CD14-positive monocyte (primary cell): ENCODE measurements at regions not wholly inside any gene's neighbourhood (a gene's known extent, or its start where the extent isn't known, plus 50 kb on each side); places are given as distances from the start of the nearest gene placed in this dataset.

Source experiments
- DNase-seq, 3 donors: peaks; one replicate each; pipeline ENCODE4 v3.0.0-alpha.2; 2011 to 2022
- H2AFZ ChIP-seq: 2 replicates; pipeline ENCODE4 v1.6.0; 2012; ENCODE audit warnings: mild to moderate bottlenecking, low read depth, low read length, inconsistent platforms; ENCODE audit not compliant: insufficient read depth, poor library complexity, severe bottlenecking
- H3K27ac ChIP-seq, 2 donors: 1 replicate in 1 of 2; 2 replicates in 1 of 2; pipeline ENCODE4 v1.5.1; 2012 to 2013; ENCODE audit warnings: low read length in 2 of 2, control low read depth in 1 of 2, inconsistent platforms in 1 of 2, low read depth in 1 of 2, mild to moderate bottlenecking in 1 of 2
- H3K27me3 ChIP-seq, 2 donors: one replicate each; pipeline versions ENCODE4 v1.6.0 to v1.6.1; 2011 to 2013; ENCODE audit warnings: low read length in 2 of 2; ENCODE audit not compliant: control insufficient read depth in 2 of 2, insufficient read depth in 2 of 2
- H3K36me3 ChIP-seq, 2 donors: replicated peaks in 1 of 2; 1 replicate in 1 of 2; 2 replicates in 1 of 2; pipeline versions ENCODE4 v1.5.1 to v1.6.1; 2012 to 2013; ENCODE audit warnings: low read length in 2 of 2, control low read depth in 1 of 2, inconsistent platforms in 1 of 2, mild to moderate bottlenecking in 1 of 2; ENCODE audit not compliant: insufficient read depth in 2 of 2, control insufficient read depth in 1 of 2
- H3K4me1 ChIP-seq, 2 donors: 1 replicate in 1 of 2; 2 replicates in 1 of 2; pipeline versions ENCODE4 v1.5.1 to v1.6.1; 2012 to 2013; ENCODE audit warnings: low read length in 2 of 2, control low read depth in 1 of 2, inconsistent platforms in 1 of 2, mild to moderate bottlenecking in 1 of 2, moderate library complexity in 1 of 2; ENCODE audit not compliant: insufficient read depth in 2 of 2, control insufficient read depth in 1 of 2
- H3K4me2 ChIP-seq: replicated peaks from 2 replicates; pipeline ENCODE3; 2012; ENCODE audit warnings: low read length, moderate library complexity, mild to moderate bottlenecking; ENCODE audit not compliant: poor library complexity, severe bottlenecking; ENCODE audit errors: extremely low read depth
- H3K4me3 ChIP-seq, 3 experiments: fragments of 200-600 bp in 1 of 3; sonication (generic) in 1 of 3; replicated peaks in 1 of 3; 1 replicate in 2 of 3; 2 replicates in 1 of 3; pipeline ENCODE4 v1.5.1; 2011 to 2013; ENCODE audit warnings: low read length in 3 of 3, mild to moderate bottlenecking in 3 of 3, control low read depth in 2 of 3, low read depth in 2 of 3, inconsistent platforms in 1 of 3, moderate library complexity in 1 of 3
- H3K79me2 ChIP-seq: 2 replicates; pipeline ENCODE4 v1.6.0; 2012; ENCODE audit warnings: mild to moderate bottlenecking, control low read depth, inconsistent platforms, low read length, moderate library complexity; ENCODE audit not compliant: insufficient read depth
- H3K9ac ChIP-seq: 2 replicates; pipeline ENCODE4 v1.6.0; 2017; ENCODE audit warnings: low read length, mild to moderate bottlenecking; ENCODE audit not compliant: insufficient read depth, poor library complexity, severe bottlenecking
- H3K9me3 ChIP-seq, 2 donors: replicated peaks in 1 of 2; 1 replicate in 1 of 2; 2 replicates in 1 of 2; pipeline versions ENCODE4 v1.5.1 to v1.6.1; 2012 to 2013; ENCODE audit warnings: low read length in 2 of 2, control low read depth in 1 of 2; ENCODE audit not compliant: control insufficient read depth in 1 of 2, insufficient read depth in 1 of 2
- H4K20me1 ChIP-seq: 2 replicates; pipeline ENCODE4 v1.6.0; 2012; ENCODE audit warnings: mild to moderate bottlenecking, low read length, control low read depth, moderate library complexity; ENCODE audit not compliant: insufficient read depth
- H3K27ac Mint-ChIP-seq, 7 donors: one replicate each; pipeline ENCODE4 v1.8.0; 2020; ENCODE audit warnings: mild to moderate bottlenecking in 7 of 7, mixed read lengths in 7 of 7, moderate library complexity in 6 of 7, inconsistent platforms in 2 of 7
- H3K27me3 Mint-ChIP-seq, 3 donors: one replicate each; pipeline ENCODE4 v1.8.0; 2021 to 2022; ENCODE audit warnings: low read depth in 3 of 3, mild to moderate bottlenecking in 3 of 3, mixed read lengths in 3 of 3, moderate library complexity in 3 of 3, inconsistent platforms in 1 of 3
- H3K36me3 Mint-ChIP-seq, 2 donors: one replicate each; pipeline ENCODE4 v1.8.0; 2020; ENCODE audit warnings: mixed read lengths in 2 of 2, inconsistent platforms in 1 of 2, mild to moderate bottlenecking in 1 of 2
- H3K4me1 Mint-ChIP-seq: one replicate; pipeline ENCODE4 v1.8.0; 2020; ENCODE audit warnings: mild to moderate bottlenecking, mixed read lengths
- H3K4me3 Mint-ChIP-seq, 2 donors: one replicate each; pipeline ENCODE4 v1.8.0; 2020; ENCODE audit warnings: mild to moderate bottlenecking in 2 of 2, mixed read lengths in 2 of 2, moderate library complexity in 1 of 2
- H3K9me3 Mint-ChIP-seq, 7 donors: one replicate each; pipeline ENCODE4 v1.8.0; 2020 to 2022; ENCODE audit warnings: mixed read lengths in 7 of 7, mild to moderate bottlenecking in 6 of 7, moderate library complexity in 6 of 7, inconsistent platforms in 2 of 7
- CTCF ChIP-seq: fragments of 200-600 bp; IDR thresholded peaks from one replicate; pipeline ENCODE4 v1.8.0; 2022; ENCODE audit warnings: antibody characterized with exemption, mild to moderate bottlenecking
- WGBS: methylation state at CpG from one replicate; pipeline ENCODE4 v1.1.5; 2013; ENCODE audit warnings: missing lambda C conversion rate; ENCODE audit not compliant: insufficient coverage; 5-methylcytosine and 5-hydroxymethylcytosine counted together
- intact Hi-C, 2 donors: fragments of 100-400 bp; cut with micrococcal nuclease; formaldehyde crosslinking; loops; one replicate each; pipeline versions ENCODE4 v1.15.0 to v1.15.1; 2023

GRCh38 chr16:65543781-65544740 lies 422.2 kb upstream of the CDH11 start:
- H3K9me3 ChIP-seq, result no peaks in the 10 kb centered on the region
- H3K36me3 Mint-ChIP-seq, result no peaks in the 10 kb centered on the region
- peaks cover 0 to 4% (median 0%) of the 10 kb centered on the region in 3 donors for H3K27me3 Mint-ChIP-seq
- H2AFZ ChIP-seq, result no peak overlapping the region
- H3K79me2 ChIP-seq, result no peaks in the 10 kb centered on the region
- H3K4me1 Mint-ChIP-seq, result no peaks in the 10 kb centered on the region
- peaks cover 2 to 8% (median 5%) of the 10 kb centered on the region in 7 donors for H3K9me3 Mint-ChIP-seq
- no peak overlapping the region for H3K9ac ChIP-seq
- intact Hi-C loops, result no loop called here
- TF ChIP-seq CTCF, result no peak
- no peak overlapping the region for H3K4me3 Mint-ChIP-seq
- no peaks in the 10 kb centered on the region for H3K36me3 ChIP-seq
- H3K27ac Mint-ChIP-seq, result no peak overlapping the region
- no peak overlapping the region for H3K4me3 ChIP-seq
- no peaks in the 10 kb centered on the region for H3K4me1 ChIP-seq
- no peaks in the 10 kb centered on the region for H4K20me1 ChIP-seq
- DNase-seq, result no peak
- H3K4me2 ChIP-seq, result no peak overlapping the region
- no peaks in the 10 kb centered on the region for H3K27me3 ChIP-seq
- WGBS, result 92% methylated on average over 1 of the region's 5 CpGs
- no peak overlapping the region for H3K27ac ChIP-seq

- H3K27ac Mint-ChIP-seq, result peak overlapping the region in 1 of 7 donors; percentile 61
- Histone ChIP-seq H3K36me3 (no peaks in the 10 kb centered on the region), H3K9me3 (no peaks in the 10 kb centered on the region), H3K4me1 (no peaks in the 10 kb centered on the region), H3K4me2 (no peak overlapping the region), H2AFZ (no peak overlapping the region), H3K27me3 (no peaks in the 10 kb centered on the region), H3K27ac (no peak overlapping the region), H4K20me1 (no peaks in the 10 kb centered on the region), H3K4me3 (no peak overlapping the region), H3K79me2 (no peaks in the 10 kb centered on the region), H3K9ac (no peak overlapping the region)
- H3K27me3 Mint-ChIP-seq, result no peaks in the 10 kb centered on the region
- DNase-seq, result no peak
- no peak for TF ChIP-seq CTCF
- peaks cover 2% of the 10 kb centered on the region for H3K4me1 Mint-ChIP-seq
- peaks cover 1 to 6% (median 4%) of the 10 kb centered on the region in 7 donors for H3K9me3 Mint-ChIP-seq
- WGBS, result no CpG with 5 or more reads among the region's 1 CpG
- no peaks in the 10 kb centered on the region for H3K36me3 Mint-ChIP-seq
- H3K4me3 Mint-ChIP-seq, result no peak overlapping the region
- intact Hi-C loops, result no loop called here
These were observed 419.8 kb upstream of the CDH11 start for GRCh38 chr16:65541646-65542045.
